ENCODE measurements at regions not wholly inside any gene's neighbourhood (a gene's known extent, or its start where the extent isn't known, plus 50 kb on each side); places are given as distances from the start of the nearest gene placed in this dataset.

DNA sequence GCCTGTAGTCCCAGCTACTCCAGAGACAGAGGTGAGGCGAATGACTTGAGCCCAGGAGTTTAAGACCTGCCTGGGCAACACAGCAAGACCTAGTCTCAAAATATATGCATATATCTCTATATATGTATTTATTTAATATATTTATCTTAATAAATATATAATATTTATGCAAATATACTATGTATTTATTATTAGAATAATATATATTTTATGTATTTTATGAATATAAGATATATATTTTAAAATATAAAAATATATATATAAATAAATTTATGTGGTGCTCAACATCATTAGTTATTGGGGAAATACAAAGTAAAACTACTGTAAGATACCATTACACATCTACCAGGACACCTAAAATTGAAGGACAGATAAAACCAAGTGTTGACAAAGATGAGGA, 58.1 kb upstream of the IPO5 start:
- DNase-seq = no peak
- intact Hi-C loops (cut with DNase I) = no loop called here

- no peak for DNase-seq
- intact Hi-C loops (cut with DNase I) = no loop called here
Measured at GRCh38 chr13:97896446-97896845, 57.0 kb upstream of the IPO5 start.

- intact Hi-C loops (cut with DNase I) = no loop called here
- DNase-seq = no peak
Measured at GRCh38 chr13:97901716-97902115, 51.8 kb upstream of the IPO5 start.

Measured in posterior cingulate gyrus (tissue), 11 donors.